SKM-1 treated with dmso at 0.1 percent for 144 hours (cell line): ENCODE measurements at regions not wholly inside any gene's neighbourhood (a gene's known extent, or its start where the extent isn't known, plus 50 kb on each side); places are given as distances from the start of the nearest gene placed in this dataset.

Experiments
- DNase-seq: peaks from one replicate; lab custom pipeline; 2025; ENCODE audit not compliant: unreplicated experiment; lab: John Stamatoyannopoulos, UW

DNA sequence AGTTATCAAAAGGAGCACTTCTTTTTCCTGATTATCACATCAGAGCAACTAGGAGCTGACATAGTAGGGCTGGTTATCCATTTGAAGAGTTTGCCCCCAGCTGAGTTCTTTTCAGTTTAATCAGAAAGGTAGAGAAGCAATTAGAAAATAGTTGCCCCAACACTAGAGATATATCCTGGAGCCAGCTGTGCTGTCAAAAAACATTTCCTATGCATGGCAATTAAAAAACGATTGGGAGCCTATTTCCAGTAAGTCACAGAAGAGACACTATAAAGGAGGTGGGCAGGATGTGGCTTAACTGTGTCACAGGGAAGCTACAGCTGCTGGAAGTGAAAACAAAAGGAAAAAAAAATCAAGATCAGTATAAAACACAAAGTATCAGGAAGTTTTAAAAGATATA lies 155.7 kb upstream of the SLITRK1 start:
- DNase-seq = no peak

DNA sequence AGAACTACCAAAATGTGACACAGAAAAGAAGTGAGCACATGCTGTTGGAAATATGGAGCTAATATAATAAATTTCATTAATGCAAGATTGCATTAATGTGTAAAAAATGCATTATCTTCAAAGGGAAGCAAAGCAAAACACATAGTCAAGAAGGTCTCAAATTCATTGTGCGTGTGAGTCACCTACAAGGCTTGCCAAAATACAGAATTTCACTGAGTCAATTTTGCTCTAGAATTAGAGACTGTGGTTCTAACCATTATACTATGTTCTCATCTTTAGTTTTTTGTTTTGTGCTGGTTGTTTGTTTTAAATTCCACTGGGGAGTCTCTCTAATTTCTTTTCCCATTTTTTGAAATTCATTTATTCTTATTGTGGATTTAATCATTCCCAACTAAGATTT lies 149.8 kb upstream of the SLITRK1 start:
- no peak for DNase-seq

GRCh38 chr13:84031120-84031519 lies 148.8 kb upstream of the SLITRK1 start:
- DNase-seq = no peak

DNA sequence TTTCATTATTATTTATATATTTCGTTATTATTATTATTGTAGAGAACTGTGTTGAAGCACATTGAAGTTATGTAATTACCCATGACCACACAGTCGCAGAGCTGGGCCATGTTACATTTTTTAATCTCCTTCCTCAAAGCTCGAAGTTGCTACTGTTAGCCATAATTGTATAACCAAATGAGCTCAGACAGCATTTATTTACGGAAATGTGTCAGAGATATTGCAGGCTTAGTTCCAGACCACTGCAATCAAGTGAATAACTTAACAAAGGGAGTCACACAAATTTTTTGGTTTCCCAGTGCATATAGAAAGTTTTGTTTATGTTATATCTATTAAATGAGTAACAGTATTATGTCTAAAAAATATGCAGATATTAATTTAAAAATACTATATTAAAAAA lies 147.1 kb upstream of the SLITRK1 start:
- DNase-seq = no peak

GRCh38 chr13:84025824-84026223 lies 143.6 kb upstream of the SLITRK1 start:
- DNase-seq = no peak

GRCh38 chr13:83996415-83996814 lies 114.1 kb upstream of the SLITRK1 start:
- DNase-seq = no peak

DNA sequence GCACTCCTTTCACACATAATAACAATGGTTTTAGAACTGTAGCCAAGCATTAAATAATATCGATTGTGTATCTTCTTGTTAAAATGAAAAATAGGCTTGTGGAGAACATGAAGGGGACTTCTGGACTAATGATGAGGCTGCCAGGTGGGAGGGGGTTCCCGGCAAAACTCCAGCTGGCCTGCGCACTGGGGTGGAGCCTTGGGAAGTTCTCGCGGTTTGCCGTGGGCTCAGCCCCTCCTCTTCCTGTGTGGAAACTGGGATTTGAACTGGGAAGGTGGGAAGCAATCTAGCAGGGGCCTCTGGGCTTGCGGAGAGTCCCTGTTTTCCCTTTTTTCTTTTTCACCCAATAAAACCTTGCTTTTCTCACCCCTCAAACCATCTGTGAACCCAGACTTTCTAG lies 113.7 kb upstream of the SLITRK1 start:
- DNase-seq = no peak

- DNase-seq = no peak
Measured at GRCh38 chr13:83992566-83993358, 110.5 kb upstream of the SLITRK1 start.

DNA sequence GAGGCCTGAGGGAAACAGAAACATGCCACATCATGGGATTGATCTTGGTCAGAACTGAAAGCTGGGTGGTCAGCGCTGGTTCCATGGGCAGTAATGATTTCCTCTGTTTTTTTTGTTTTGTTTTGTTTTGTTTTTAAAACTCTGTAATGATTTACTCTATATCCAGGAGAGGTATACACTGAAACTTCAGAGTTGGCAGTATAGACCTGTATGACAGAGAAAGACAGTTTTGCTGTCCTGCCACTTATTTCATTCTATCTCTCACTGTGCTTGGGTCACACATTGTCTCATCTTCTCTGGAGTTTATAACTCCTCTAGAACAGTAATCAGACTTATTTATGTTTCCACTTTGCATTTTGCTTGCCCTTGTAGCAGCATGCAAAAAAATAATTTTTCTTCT lies 105.1 kb upstream of the SLITRK1 start:
- DNase-seq = no peak

GRCh38 chr13:83984793-83985192 lies 102.5 kb upstream of the SLITRK1 start:
- DNase-seq = no peak

GRCh38 chr13:83980331-83980730 lies 98.1 kb upstream of the SLITRK1 start:
- no peak for DNase-seq

GRCh38 chr13:83975655-83976165 lies 93.4 kb upstream of the SLITRK1 start:
- no peak for DNase-seq

GRCh38 chr13:83958531-83958930 lies 76.3 kb upstream of the SLITRK1 start:
- DNase-seq = no peak

DNA sequence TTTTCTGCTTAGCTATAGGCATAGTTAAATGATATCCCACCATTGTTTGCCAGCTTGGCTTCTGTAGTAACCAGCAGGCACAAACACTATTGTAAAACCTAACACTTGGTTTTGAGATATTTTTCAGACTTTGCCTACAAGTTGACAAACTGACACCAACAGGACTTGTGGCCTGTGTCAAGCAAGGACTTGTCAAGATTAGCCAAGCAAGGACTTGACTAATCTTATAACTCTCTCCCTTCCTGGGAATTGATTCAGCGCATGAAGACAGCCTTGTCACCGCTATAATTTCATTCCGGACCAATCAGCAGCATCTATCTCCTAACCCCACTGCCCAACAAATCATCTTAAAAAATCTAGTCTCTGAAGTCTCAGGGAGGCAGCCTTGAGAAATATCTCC lies 72.7 kb upstream of the SLITRK1 start:
- no peak for DNase-seq

- DNase-seq = no peak
Measured at GRCh38 chr13:83953916-83954315, 71.6 kb upstream of the SLITRK1 start.

GRCh38 chr13:83950293-83950692 lies 68.0 kb upstream of the SLITRK1 start:
- no peak for DNase-seq

DNA sequence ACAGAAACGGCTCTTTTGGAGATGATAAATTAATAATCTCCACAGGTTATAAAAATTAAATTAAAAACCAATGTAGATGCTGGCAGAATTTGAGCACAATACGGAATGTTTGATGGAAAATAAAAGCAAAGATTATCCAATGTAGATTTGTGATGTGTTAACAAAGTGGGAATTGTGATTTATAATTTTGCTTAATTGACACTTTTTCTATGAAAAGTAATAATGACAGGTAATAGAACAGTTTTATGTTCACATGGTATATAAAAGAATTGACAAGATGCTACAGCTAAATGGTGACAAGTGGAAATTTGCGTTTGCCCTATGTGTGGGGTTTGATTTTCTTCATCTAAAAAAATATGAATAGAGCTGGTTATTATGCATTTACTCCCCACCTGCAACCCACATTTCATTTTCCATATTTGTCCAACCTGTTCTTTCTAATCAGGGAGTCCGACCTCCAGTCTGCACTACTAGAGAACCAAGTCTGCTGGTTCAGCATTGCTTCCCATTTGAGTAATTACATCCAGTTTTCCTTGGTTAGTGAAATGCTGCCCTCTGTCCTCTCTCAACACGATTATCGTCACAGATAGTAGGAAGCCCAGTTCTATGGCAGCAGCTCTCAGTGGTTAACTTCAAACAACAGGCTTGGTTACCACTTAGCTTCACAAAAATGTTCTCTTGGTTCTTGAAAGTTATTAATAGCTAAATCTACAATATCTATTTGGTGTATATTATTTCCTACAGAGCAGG lies 61.4 kb upstream of the SLITRK1 start:
- no peak for DNase-seq

GRCh38 chr13:83941701-83942335 lies 59.5 kb upstream of the SLITRK1 start:
- DNase-seq = no peak

- DNase-seq = no peak
Measured at GRCh38 chr13:83940742-83941141, 58.5 kb upstream of the SLITRK1 start.

DNA sequence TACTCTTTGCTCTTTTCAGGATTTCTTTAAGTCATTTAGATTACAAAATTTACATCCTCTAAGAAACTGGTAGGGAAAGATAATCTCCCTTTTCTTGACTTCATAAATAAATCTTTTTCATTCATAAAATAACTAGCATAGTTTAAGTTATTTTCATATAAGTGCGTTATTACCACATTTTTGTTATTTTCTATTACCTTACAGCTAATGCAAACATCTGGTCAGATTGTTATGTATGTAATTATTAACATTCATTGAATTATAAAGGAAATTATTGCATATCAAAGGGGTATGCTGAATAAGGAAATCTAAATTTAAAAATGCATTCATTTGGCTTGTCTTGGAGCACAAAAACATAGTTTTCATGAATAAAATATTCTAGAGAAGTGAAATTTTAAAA lies 55.3 kb upstream of the SLITRK1 start:
- no peak for DNase-seq

DNA sequence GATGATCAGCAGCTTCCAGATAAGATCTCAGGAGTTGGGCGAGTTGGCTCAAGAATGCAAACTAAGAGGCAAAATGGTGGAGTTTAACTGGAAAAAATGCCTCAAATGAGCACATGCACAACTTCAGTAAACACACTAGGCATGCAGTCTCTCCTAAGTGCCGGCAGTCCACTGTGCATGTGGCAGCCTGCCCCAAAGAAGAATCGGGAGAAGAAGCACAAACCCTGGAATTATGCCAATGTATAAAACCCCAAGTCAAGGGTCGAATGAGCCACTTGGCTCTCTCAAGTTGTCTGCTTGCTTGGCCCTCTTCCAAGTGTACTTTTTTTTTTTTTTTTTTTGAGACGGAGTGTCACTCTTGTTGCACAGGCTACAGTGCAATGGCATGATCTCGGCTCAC lies 53.3 kb upstream of the SLITRK1 start:
- no peak for DNase-seq
